GM19395 (cell line): ENCODE measurements at regions not wholly inside any gene's neighbourhood (a gene's known extent, or its start where the extent isn't known, plus 50 kb on each side); places are given as distances from the start of the nearest gene placed in this dataset.
"Not testable (repeated sequence)": the region's sequence is repeated elsewhere in the genome, so short reads cannot be mapped to it uniquely, and the experiment has no call there.

ENCODE experiments used
- ATAC-seq: cut with Tn5 transposase; IDR thresholded peaks from one replicate; pipeline ENCODE4 v1.9.1; 2021; ENCODE audit warnings: mild to moderate bottlenecking, moderate library complexity; ENCODE audit not compliant: unreplicated experiment

GRCh38 chr2:7620255-7620654 lies 703.0 kb downstream of the RNF144A start:
- ATAC-seq, result no peak

GRCh38 chr2:7621018-7621814 lies 704.0 kb downstream of the RNF144A start:
- ATAC-seq, result no peak

- peak; percentile 76 for ATAC-seq
Measured at GRCh38 chr2:7625392-7626138, 708.4 kb downstream of the RNF144A start.

GRCh38 chr2:7626139-7626537 lies 708.9 kb downstream of the RNF144A start:
- no peak for ATAC-seq

GRCh38 chr2:7627583-7627982 lies 710.4 kb downstream of the RNF144A start:
- no peak for ATAC-seq

- no peak for ATAC-seq
Measured at GRCh38 chr2:7632420-7632819, 715.2 kb downstream of the RNF144A start.

- ATAC-seq, result no peak
Measured at GRCh38 chr2:7633566-7634153, 716.4 kb downstream of the RNF144A start.

- ATAC-seq, result no peak
Measured at GRCh38 chr2:7634409-7634808, 717.2 kb downstream of the RNF144A start.

GRCh38 chr2:7639476-7639875 lies 722.3 kb downstream of the RNF144A start:
- no peak for ATAC-seq

- ATAC-seq, result not testable (repeated sequence)
Measured at GRCh38 chr2:7641272-7641671, 724.1 kb downstream of the RNF144A start.

- ATAC-seq, result no peak
Measured at GRCh38 chr2:7646024-7646423, 728.8 kb downstream of the RNF144A start.

- ATAC-seq, result no peak
Measured at GRCh38 chr2:7646661-7647060, 729.4 kb downstream of the RNF144A start.

GRCh38 chr2:7648221-7648795 lies 731.1 kb downstream of the RNF144A start:
- no peak for ATAC-seq

- ATAC-seq, result no peak
Measured at GRCh38 chr2:7649461-7650228, 732.4 kb downstream of the RNF144A start.

GRCh38 chr2:7653617-7654016 lies 736.4 kb downstream of the RNF144A start:
- ATAC-seq, result no peak

- no peak for ATAC-seq
Measured at GRCh38 chr2:7655629-7656028, 738.4 kb downstream of the RNF144A start.

GRCh38 chr2:7657526-7657925 lies 740.3 kb downstream of the RNF144A start:
- not testable (repeated sequence) for ATAC-seq

GRCh38 chr2:7658486-7658885 lies 741.3 kb downstream of the RNF144A start:
- no peak for ATAC-seq

GRCh38 chr2:7660816-7661215 lies 743.6 kb downstream of the RNF144A start:
- no peak for ATAC-seq

GRCh38 chr2:7661502-7661901 lies 744.3 kb downstream of the RNF144A start:
- no peak for ATAC-seq

- peak; percentile 96 for ATAC-seq
Measured at GRCh38 chr2:7665880-7666279, 748.7 kb downstream of the RNF144A start.
